ENCODE measurements at regions not wholly inside any gene's neighbourhood (a gene's known extent, or its start where the extent isn't known, plus 50 kb on each side); places are given as distances from the start of the nearest gene placed in this dataset.

DNA sequence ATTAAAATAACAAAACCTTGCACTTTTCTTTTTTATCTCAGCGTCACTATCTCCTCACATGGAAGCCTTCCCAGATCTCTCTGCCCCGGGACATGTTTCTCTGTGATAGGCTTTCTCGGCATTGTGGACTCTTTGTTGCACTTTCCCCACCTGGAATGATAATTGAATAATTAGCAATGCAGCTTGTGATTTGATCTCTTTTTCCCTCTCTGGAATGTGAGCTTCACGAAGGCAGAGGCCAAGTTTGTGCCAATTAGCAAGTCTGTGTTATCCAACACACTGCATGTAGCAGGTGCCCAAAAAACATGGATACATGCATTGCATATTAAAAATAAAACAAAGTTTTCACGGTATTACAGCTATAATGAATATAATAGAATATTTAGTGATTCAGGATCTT, 431.2 kb downstream of the HAPSTR1 start:
- no peaks in the 10 kb centered on the region for H3K4me1 Mint-ChIP-seq (ENCODE audit: low read depth, unreplicated experiment)
- H3K36me3 Mint-ChIP-seq (ENCODE audit: insufficient read depth, unreplicated experiment) = no peaks in the 10 kb centered on the region
- H3K27ac Mint-ChIP-seq (ENCODE audit: unreplicated experiment) = no peak overlapping the region
- DNase-seq = no peak
- peaks cover 53% of the 10 kb centered on the region for H3K27me3 Mint-ChIP-seq (ENCODE audit: unreplicated experiment)
- intact Hi-C loops (cut with micrococcal nuclease; ENCODE audit: unreplicated experiment) = no loop called here
- H3K4me3 Mint-ChIP-seq (ENCODE audit: low read depth, unreplicated experiment) = no peak overlapping the region
- TF ChIP-seq, protein P1, sequence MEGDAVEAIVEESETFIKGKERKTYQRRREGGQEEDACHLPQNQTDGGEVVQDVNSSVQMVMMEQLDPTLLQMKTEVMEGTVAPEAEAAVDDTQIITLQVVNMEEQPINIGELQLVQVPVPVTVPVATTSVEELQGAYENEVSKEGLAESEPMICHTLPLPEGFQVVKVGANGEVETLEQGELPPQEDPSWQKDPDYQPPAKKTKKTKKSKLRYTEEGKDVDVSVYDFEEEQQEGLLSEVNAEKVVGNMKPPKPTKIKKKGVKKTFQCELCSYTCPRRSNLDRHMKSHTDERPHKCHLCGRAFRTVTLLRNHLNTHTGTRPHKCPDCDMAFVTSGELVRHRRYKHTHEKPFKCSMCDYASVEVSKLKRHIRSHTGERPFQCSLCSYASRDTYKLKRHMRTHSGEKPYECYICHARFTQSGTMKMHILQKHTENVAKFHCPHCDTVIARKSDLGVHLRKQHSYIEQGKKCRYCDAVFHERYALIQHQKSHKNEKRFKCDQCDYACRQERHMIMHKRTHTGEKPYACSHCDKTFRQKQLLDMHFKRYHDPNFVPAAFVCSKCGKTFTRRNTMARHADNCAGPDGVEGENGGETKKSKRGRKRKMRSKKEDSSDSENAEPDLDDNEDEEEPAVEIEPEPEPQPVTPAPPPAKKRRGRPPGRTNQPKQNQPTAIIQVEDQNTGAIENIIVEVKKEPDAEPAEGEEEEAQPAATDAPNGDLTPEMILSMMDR (IDR thresholded peaks at IDR 0.05; ENCODE audit: unreplicated experiment) = no peak
- CTCF ChIA-PET = no interaction called here
- H3K9me3 Mint-ChIP-seq (ENCODE audit: low read depth, unreplicated experiment) = no peaks in the 10 kb centered on the region
- no TSS peak for BruUV-seq (replicated peaks)

DNA sequence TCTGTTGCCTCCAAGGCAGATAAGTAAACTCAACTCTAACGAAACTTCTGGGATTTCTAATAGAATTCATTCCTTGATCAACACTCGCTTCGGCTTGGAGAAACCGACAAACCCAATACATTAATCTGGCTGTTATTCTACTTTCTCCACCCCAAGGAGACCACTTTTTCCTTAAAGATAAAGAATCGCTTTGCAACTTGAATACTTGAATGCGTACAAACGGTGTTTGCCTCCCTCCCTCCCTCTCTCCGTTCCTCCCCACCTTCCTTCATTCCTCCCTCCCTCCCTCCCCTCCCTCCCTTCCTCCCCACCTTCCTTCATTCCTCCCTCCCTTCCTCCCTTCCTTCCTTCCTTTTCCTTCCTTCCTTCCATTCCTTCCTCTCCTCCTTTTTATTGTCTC, 432.6 kb downstream of the HAPSTR1 start:
- TF ChIP-seq, protein P1 (IDR thresholded peaks at IDR 0.05; ENCODE audit: unreplicated experiment) = no peak
- H3K27me3 Mint-ChIP-seq (ENCODE audit: unreplicated experiment) = peaks cover 47% of the 10 kb centered on the region
- H3K4me1 Mint-ChIP-seq (ENCODE audit: low read depth, unreplicated experiment) = no peaks in the 10 kb centered on the region
- no peak overlapping the region for H3K4me3 Mint-ChIP-seq (ENCODE audit: low read depth, unreplicated experiment)
- no peak overlapping the region for H3K27ac Mint-ChIP-seq (ENCODE audit: unreplicated experiment)
- intact Hi-C loops (cut with micrococcal nuclease; ENCODE audit: unreplicated experiment) = no loop called here
- H3K9me3 Mint-ChIP-seq (ENCODE audit: low read depth, unreplicated experiment) = no peaks in the 10 kb centered on the region
- no TSS peak for BruUV-seq (replicated peaks)
- H3K36me3 Mint-ChIP-seq (ENCODE audit: insufficient read depth, unreplicated experiment) = no peaks in the 10 kb centered on the region
- DNase-seq = no peak
- CTCF ChIA-PET = no interaction called here

DNA sequence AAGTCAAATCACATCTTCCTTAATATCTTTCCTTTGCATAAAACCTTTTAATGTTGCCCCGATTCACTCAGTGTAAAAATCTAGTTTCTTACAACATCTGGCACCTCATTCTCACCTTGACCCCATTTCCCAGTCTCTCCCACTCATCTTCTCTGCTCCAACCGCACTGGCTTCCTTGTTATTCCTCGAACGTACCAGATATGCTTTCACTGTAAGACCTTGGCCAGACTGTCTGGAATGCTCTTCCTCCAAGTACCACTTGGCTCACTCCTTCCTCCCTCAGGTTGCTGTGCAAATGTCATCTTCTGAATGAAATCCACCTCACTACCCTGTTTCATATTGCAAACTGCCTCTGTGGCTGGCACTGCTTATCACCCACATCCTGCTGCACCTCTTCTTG, 433.6 kb downstream of the HAPSTR1 start:
- H3K4me1 Mint-ChIP-seq (ENCODE audit: low read depth, unreplicated experiment) = no peaks in the 10 kb centered on the region
- BruUV-seq (replicated peaks) = no TSS peak
- CTCF ChIA-PET = no interaction called here
- H3K4me3 Mint-ChIP-seq (ENCODE audit: low read depth, unreplicated experiment) = no peak overlapping the region
- no peaks in the 10 kb centered on the region for H3K36me3 Mint-ChIP-seq (ENCODE audit: insufficient read depth, unreplicated experiment)
- no peaks in the 10 kb centered on the region for H3K9me3 Mint-ChIP-seq (ENCODE audit: low read depth, unreplicated experiment)
- intact Hi-C loops (cut with micrococcal nuclease; ENCODE audit: unreplicated experiment) = no loop called here
- DNase-seq = no peak
- peaks cover 56% of the 10 kb centered on the region for H3K27me3 Mint-ChIP-seq (ENCODE audit: unreplicated experiment)
- H3K27ac Mint-ChIP-seq (ENCODE audit: unreplicated experiment) = no peak overlapping the region
- TF ChIP-seq, protein P1 (IDR thresholded peaks at IDR 0.05; ENCODE audit: unreplicated experiment) = no peak

DNA sequence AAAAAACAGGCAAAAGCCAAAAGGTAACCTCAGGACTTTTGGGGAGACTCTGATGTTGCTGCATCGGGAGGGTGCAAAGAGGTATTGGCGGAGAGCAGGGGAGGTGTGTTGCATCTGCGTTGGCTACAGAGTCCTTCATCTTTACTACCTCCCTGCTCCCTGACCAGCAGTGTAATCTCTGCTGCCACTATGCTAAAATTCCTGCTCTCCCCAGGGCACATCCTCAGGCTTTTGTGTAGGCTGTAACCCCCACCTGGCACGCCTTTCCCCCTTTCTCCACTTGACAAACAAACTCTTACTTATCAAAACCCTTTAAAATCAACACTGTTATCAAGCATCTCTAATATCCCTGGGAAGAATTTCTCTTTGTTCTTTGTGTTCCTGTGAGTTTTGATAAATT, 435.3 kb downstream of the HAPSTR1 start:
- Mint-ChIP-seq H3K36me3 (ENCODE audit: insufficient read depth, unreplicated experiment) (no peaks in the 10 kb centered on the region), H3K27ac (ENCODE audit: unreplicated experiment) (no peak overlapping the region), H3K4me1 (ENCODE audit: low read depth, unreplicated experiment) (no peaks in the 10 kb centered on the region), H3K9me3 (ENCODE audit: low read depth, unreplicated experiment) (no peaks in the 10 kb centered on the region), H3K27me3 (ENCODE audit: unreplicated experiment) (peaks cover 53% of the 10 kb centered on the region), H3K4me3 (ENCODE audit: low read depth, unreplicated experiment) (no peak overlapping the region)
- DNase-seq = no peak
- intact Hi-C loops (cut with micrococcal nuclease; ENCODE audit: unreplicated experiment) = no loop called here
- no TSS peak for BruUV-seq (replicated peaks)
- CTCF ChIA-PET = interaction anchor here (0.7 kb wide), 1 partner anchor 381 kb away, joined by 3 read pairs; no protein-coding TSS in a partner anchor
- TF ChIP-seq, protein P1 (IDR thresholded peaks at IDR 0.05; ENCODE audit: unreplicated experiment) = no peak

DNA sequence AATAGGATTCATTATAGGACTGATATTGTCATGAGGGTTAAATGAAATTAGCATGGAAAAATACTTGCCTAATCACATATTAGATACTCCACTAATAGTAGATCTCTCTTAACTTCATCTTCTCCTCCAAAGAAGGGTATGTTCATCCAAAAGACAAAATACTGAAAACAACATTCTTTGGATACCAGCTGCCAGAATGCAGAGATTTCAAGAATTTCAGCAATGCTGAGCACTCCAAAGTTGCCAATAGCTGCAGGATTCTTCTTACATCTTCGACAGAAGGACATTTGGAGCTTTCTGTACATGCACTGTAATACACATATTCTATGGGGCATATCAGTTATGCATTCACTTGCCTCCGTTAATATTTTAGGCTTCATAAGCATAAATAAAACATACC, 436.5 kb downstream of the HAPSTR1 start:
- intact Hi-C loops (cut with micrococcal nuclease; ENCODE audit: unreplicated experiment) = no loop called here
- H3K9me3 Mint-ChIP-seq (ENCODE audit: low read depth, unreplicated experiment) = no peaks in the 10 kb centered on the region
- peaks cover 57% of the 10 kb centered on the region for H3K27me3 Mint-ChIP-seq (ENCODE audit: unreplicated experiment)
- no TSS peak for BruUV-seq (replicated peaks)
- no peaks in the 10 kb centered on the region for H3K4me1 Mint-ChIP-seq (ENCODE audit: low read depth, unreplicated experiment)
- TF ChIP-seq, protein P1 (IDR thresholded peaks at IDR 0.05; ENCODE audit: unreplicated experiment) = no peak
- DNase-seq = no peak
- no peak overlapping the region for H3K4me3 Mint-ChIP-seq (ENCODE audit: low read depth, unreplicated experiment)
- CTCF ChIA-PET = no interaction called here
- H3K36me3 Mint-ChIP-seq (ENCODE audit: insufficient read depth, unreplicated experiment) = no peaks in the 10 kb centered on the region
- H3K27ac Mint-ChIP-seq (ENCODE audit: unreplicated experiment) = no peak overlapping the region

All from Calu3 (cell line).